ENCODE measurements at regions not wholly inside any gene's neighbourhood (a gene's known extent, or its start where the extent isn't known, plus 50 kb on each side); places are given as distances from the start of the nearest gene placed in this dataset.

- Histone ChIP-seq H3K36me3 (ENCODE audit: control insufficient read depth, insufficient read depth, low read length) (no peaks in the 10 kb centered on the region), H3K4me1 (no peaks in the 10 kb centered on the region), H3K4me3 (ENCODE audit: low read depth, low read length) (no peak overlapping the region), H3K79me2 (no peaks in the 10 kb centered on the region), H3K27me3 (ENCODE audit: control insufficient read depth, insufficient read depth, low read length) (no peaks in the 10 kb centered on the region), H2AFZ (no peak overlapping the region), H3K9ac (no peak overlapping the region), H3K4me2 (ENCODE audit: low read length) (no peak overlapping the region), H3K27ac (no peak overlapping the region), H3K9me3 (ENCODE audit: control insufficient read depth, low read length) (no peaks in the 10 kb centered on the region)
- TF ChIP-seq CTCF (IDR thresholded peaks at IDR 0.05): no peak
Observed at GRCh38 chr19:5219551-5220304, 120.9 kb downstream of the PTPRS start.

- no peaks in the 10 kb centered on the region for H3K9me3 ChIP-seq (ENCODE audit: control insufficient read depth, low read length)
- H3K4me1 ChIP-seq: no peaks in the 10 kb centered on the region
- H2AFZ ChIP-seq: no peak overlapping the region
- H3K4me2 ChIP-seq (ENCODE audit: low read length): no peak overlapping the region
- no peak overlapping the region for H3K4me3 ChIP-seq (ENCODE audit: low read depth, low read length)
- H3K79me2 ChIP-seq: no peaks in the 10 kb centered on the region
- no peaks in the 10 kb centered on the region for H3K27me3 ChIP-seq (ENCODE audit: control insufficient read depth, insufficient read depth, low read length)
- no peak overlapping the region for H3K9ac ChIP-seq
- no peaks in the 10 kb centered on the region for H3K36me3 ChIP-seq (ENCODE audit: control insufficient read depth, insufficient read depth, low read length)
- no peak overlapping the region for H3K27ac ChIP-seq
- no peak for TF ChIP-seq CTCF (IDR thresholded peaks at IDR 0.05)
Observed at GRCh38 chr19:5218963-5219530, 121.6 kb downstream of the PTPRS start.

GRCh38 chr19:5218255-5218855, 122.3 kb downstream of the PTPRS start:
- no peaks in the 10 kb centered on the region for H3K36me3 ChIP-seq (ENCODE audit: control insufficient read depth, insufficient read depth, low read length)
- H3K79me2 ChIP-seq: no peaks in the 10 kb centered on the region
- H3K27me3 ChIP-seq (ENCODE audit: control insufficient read depth, insufficient read depth, low read length): no peaks in the 10 kb centered on the region
- H3K9me3 ChIP-seq (ENCODE audit: control insufficient read depth, low read length): no peaks in the 10 kb centered on the region
- H3K9ac ChIP-seq: no peak overlapping the region
- H2AFZ ChIP-seq: no peak overlapping the region
- H3K4me1 ChIP-seq: no peaks in the 10 kb centered on the region
- H3K4me3 ChIP-seq (ENCODE audit: low read depth, low read length): no peak overlapping the region
- no peak overlapping the region for H3K27ac ChIP-seq
- no peak overlapping the region for H3K4me2 ChIP-seq (ENCODE audit: low read length)
- TF ChIP-seq CTCF (IDR thresholded peaks at IDR 0.05): no peak

GRCh38 chr19:5217171-5217570, 123.4 kb downstream of the PTPRS start:
- H3K79me2 ChIP-seq: no peaks in the 10 kb centered on the region
- no peak overlapping the region for H3K4me2 ChIP-seq (ENCODE audit: low read length)
- TF ChIP-seq CTCF (IDR thresholded peaks at IDR 0.05): no peak
- H3K27ac ChIP-seq: no peak overlapping the region
- no peak overlapping the region for H3K9ac ChIP-seq
- no peak overlapping the region for H3K4me3 ChIP-seq (ENCODE audit: low read depth, low read length)
- no peak overlapping the region for H2AFZ ChIP-seq
- H3K27me3 ChIP-seq (ENCODE audit: control insufficient read depth, insufficient read depth, low read length): no peaks in the 10 kb centered on the region
- no peaks in the 10 kb centered on the region for H3K9me3 ChIP-seq (ENCODE audit: control insufficient read depth, low read length)
- no peaks in the 10 kb centered on the region for H3K36me3 ChIP-seq (ENCODE audit: control insufficient read depth, insufficient read depth, low read length)
- no peaks in the 10 kb centered on the region for H3K4me1 ChIP-seq

All from parathyroid adenoma (tissue), 2 donors.